Ovary (tissue), 7 donors: ENCODE measurements at regions not wholly inside any gene's neighbourhood (a gene's known extent, or its start where the extent isn't known, plus 50 kb on each side); places are given as distances from the start of the nearest gene placed in this dataset.

ENCODE experiments used
- DNase-seq, 5 donors: peaks; one replicate each; pipeline ENCODE4 v3.0.0-alpha.2; 2019 to 2020
- H3K27ac ChIP-seq, 2 donors: fragments of 200-600 bp; one replicate each; pipeline versions ENCODE4 v1.5.1 to v1.8.0; 2019 to 2022
- H3K27me3 ChIP-seq: fragments of 200-600 bp; one replicate; pipeline ENCODE4 v1.8.0; 2022
- H3K36me3 ChIP-seq: fragments of 200-600 bp; sonication (generic); one replicate; pipeline ENCODE4 v1.5.1; 2019
- H3K4me1 ChIP-seq: one replicate; pipeline ENCODE4 v1.8.1; 2013; ENCODE audit warnings: mild to moderate bottlenecking, moderate library complexity; ENCODE audit not compliant: insufficient read depth
- H3K4me3 ChIP-seq: fragments of 200-600 bp; sonication (generic); one replicate; pipeline ENCODE4 v1.5.1; 2017
- H3K9me3 ChIP-seq, 2 donors: fragments of 200-600 bp in 1 of 2; sonication (generic) in 1 of 2; one replicate each; pipeline versions ENCODE4 v1.5.1 to v1.8.1; 2013 to 2019; ENCODE audit warnings: mild to moderate bottlenecking in 1 of 2, moderate library complexity in 1 of 2
- CTCF ChIP-seq, 3 donors: fragments of 450-650 bp in 2 of 3; fragments of 200-600 bp in 1 of 3; IDR thresholded peaks; one replicate each; pipeline versions ENCODE4 v1.5.1 to v1.8.0; 2016 to 2022; ENCODE audit warnings: antibody characterized with exemption in 3 of 3, mild to moderate bottlenecking in 1 of 3
- EP300 ChIP-seq: sonication (generic); formaldehyde crosslinking; IDR thresholded peaks from one replicate; pipeline ENCODE4 v1.6.1; 2017; ENCODE audit warnings: antibody characterized with exemption
- POLR2A ChIP-seq: fragments of 450-650 bp; IDR thresholded peaks from one replicate; pipeline ENCODE4 v1.6.1; 2017; ENCODE audit warnings: antibody characterized with exemption, mild to moderate bottlenecking, moderate library complexity
- WGBS, 3 donors: extraction: QIAGEN DNeasy Blood & Tissue Kit in 1 of 3; methylation state at CpG; one replicate each; pipeline versions ENCODE4 v1.1.5 to v1.1.7; 2013 to 2017; 5-methylcytosine and 5-hydroxymethylcytosine counted together
- intact Hi-C, 4 donors: fragments of 100-400 bp; cut with DNase I; formaldehyde crosslinking; loops; one replicate each; pipeline versions ENCODE4 v1.11.0 to v1.15.1; 2022 to 2023
- donor health status: DM: no; HTN: no; CAD: no; lungs with moderate emphysema.
- donor health status: DM: no; HTN: no; CAD: no.
- donor health status: Bipolar disorder and iron deficiency.
- donor health status: DM: no; HTN: no; CAD: no.
- donor health status: DM: yes; HTN: yes; CAD: no.

GRCh38 chr2:157181234-157181633 is 76.3 kb upstream of the GALNT5 start:
- no peaks in the 10 kb centered on the region for H3K4me1 ChIP-seq
- no peak overlapping the region for H3K27ac ChIP-seq
- no peaks in the 10 kb centered on the region for H3K9me3 ChIP-seq
- no peaks in the 10 kb centered on the region for H3K27me3 ChIP-seq
- DNase-seq = no peak
- H3K4me3 ChIP-seq = no peak overlapping the region
- no peaks in the 10 kb centered on the region for H3K36me3 ChIP-seq
- no peak for TF ChIP-seq POLR2A
- TF ChIP-seq CTCF (IDR thresholded peaks at IDR 0.05) = no peak
- no peak for TF ChIP-seq EP300
- intact Hi-C loops = no loop called here
- WGBS, 3 donors = 54 to 70% (median 62%) methylated on average over 2 of the region's 2 CpGs

GRCh38 chr2:157182204-157182709 is 75.2 kb upstream of the GALNT5 start:
- no peaks in the 10 kb centered on the region for H3K27me3 ChIP-seq
- no peak for TF ChIP-seq CTCF (IDR thresholded peaks at IDR 0.05)
- TF ChIP-seq EP300 = no peak
- TF ChIP-seq POLR2A = no peak
- H3K4me3 ChIP-seq = no peak overlapping the region
- H3K4me1 ChIP-seq = no peaks in the 10 kb centered on the region
- no peaks in the 10 kb centered on the region for H3K36me3 ChIP-seq
- no peak for DNase-seq
- intact Hi-C loops = no loop called here
- WGBS, 3 donors = 80 to 82% (median 81%) methylated on average over 6 of the region's 6 CpGs
- H3K9me3 ChIP-seq = no peaks in the 10 kb centered on the region
- no peak overlapping the region for H3K27ac ChIP-seq

GRCh38 chr2:157182834-157183396 is 74.6 kb upstream of the GALNT5 start:
- no peak for TF ChIP-seq CTCF (IDR thresholded peaks at IDR 0.05)
- no peak for TF ChIP-seq POLR2A
- no peak for TF ChIP-seq EP300
- Histone ChIP-seq H3K27ac (no peak overlapping the region), H3K4me1 (no peaks in the 10 kb centered on the region), H3K27me3 (no peaks in the 10 kb centered on the region), H3K9me3 (no peaks in the 10 kb centered on the region), H3K36me3 (no peaks in the 10 kb centered on the region), H3K4me3 (no peak overlapping the region)
- intact Hi-C loops = no loop called here
- WGBS, 3 donors = 14 to 32% (median 19%) methylated on average over 3 of the region's 3 CpGs
- no peak for DNase-seq

GRCh38 chr2:157184161-157184895 is 73.2 kb upstream of the GALNT5 start:
- no peak for DNase-seq
- Histone ChIP-seq H3K36me3 (no peaks in the 10 kb centered on the region), H3K27me3 (no peaks in the 10 kb centered on the region), H3K9me3 (no peaks in the 10 kb centered on the region), H3K27ac (no peak overlapping the region), H3K4me3 (no peak overlapping the region), H3K4me1 (no peaks in the 10 kb centered on the region)
- 88 to 91% (median 90%) methylated on average over 3 of the region's 3 CpGs for WGBS, 3 donors
- intact Hi-C loops = no loop called here
- no peak for TF ChIP-seq CTCF (IDR thresholded peaks at IDR 0.05)
- TF ChIP-seq POLR2A = no peak
- TF ChIP-seq EP300 = no peak
